ENCODE measurements at regions not wholly inside any gene's neighbourhood (a gene's known extent, or its start where the extent isn't known, plus 50 kb on each side); places are given as distances from the start of the nearest gene placed in this dataset.

DNA sequence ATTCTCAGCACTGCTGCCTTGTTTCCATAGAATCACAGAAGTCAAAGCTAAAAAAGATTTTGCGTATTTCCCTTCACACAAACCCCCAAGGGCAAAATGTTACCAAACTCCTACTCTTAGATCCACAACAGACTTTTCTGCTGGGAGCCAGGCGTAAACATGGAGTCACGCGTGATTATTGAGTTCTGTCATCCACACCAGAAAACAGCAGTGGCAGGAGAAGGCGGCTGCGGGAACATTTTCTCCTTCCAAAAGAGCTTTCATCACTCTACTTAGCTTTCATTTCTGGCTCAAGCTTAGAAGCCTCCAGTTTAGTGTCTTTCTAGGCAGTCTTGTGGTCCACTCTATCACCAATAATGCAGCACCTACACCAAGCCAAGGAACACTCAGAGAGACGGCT is 712.9 kb upstream of the NRP1 start:
- TF ChIP-seq SPI1 (IDR thresholded peaks at IDR 0.05; ENCODE audit: borderline replicate concordance, low read depth) (no peak), GABPA (IDR thresholded peaks at IDR 0.05; ENCODE audit: low read depth) (no peak), POLR2AphosphoS5 (IDR thresholded peaks at IDR 0.05; ENCODE audit: low read depth) (no peak)
- TF ChIP-seq, protein P1, sequence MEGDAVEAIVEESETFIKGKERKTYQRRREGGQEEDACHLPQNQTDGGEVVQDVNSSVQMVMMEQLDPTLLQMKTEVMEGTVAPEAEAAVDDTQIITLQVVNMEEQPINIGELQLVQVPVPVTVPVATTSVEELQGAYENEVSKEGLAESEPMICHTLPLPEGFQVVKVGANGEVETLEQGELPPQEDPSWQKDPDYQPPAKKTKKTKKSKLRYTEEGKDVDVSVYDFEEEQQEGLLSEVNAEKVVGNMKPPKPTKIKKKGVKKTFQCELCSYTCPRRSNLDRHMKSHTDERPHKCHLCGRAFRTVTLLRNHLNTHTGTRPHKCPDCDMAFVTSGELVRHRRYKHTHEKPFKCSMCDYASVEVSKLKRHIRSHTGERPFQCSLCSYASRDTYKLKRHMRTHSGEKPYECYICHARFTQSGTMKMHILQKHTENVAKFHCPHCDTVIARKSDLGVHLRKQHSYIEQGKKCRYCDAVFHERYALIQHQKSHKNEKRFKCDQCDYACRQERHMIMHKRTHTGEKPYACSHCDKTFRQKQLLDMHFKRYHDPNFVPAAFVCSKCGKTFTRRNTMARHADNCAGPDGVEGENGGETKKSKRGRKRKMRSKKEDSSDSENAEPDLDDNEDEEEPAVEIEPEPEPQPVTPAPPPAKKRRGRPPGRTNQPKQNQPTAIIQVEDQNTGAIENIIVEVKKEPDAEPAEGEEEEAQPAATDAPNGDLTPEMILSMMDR (IDR thresholded peaks at IDR 0.05; ENCODE audit: insufficient read depth, low read length): no peak
- TF ChIP-seq, protein P2, sequence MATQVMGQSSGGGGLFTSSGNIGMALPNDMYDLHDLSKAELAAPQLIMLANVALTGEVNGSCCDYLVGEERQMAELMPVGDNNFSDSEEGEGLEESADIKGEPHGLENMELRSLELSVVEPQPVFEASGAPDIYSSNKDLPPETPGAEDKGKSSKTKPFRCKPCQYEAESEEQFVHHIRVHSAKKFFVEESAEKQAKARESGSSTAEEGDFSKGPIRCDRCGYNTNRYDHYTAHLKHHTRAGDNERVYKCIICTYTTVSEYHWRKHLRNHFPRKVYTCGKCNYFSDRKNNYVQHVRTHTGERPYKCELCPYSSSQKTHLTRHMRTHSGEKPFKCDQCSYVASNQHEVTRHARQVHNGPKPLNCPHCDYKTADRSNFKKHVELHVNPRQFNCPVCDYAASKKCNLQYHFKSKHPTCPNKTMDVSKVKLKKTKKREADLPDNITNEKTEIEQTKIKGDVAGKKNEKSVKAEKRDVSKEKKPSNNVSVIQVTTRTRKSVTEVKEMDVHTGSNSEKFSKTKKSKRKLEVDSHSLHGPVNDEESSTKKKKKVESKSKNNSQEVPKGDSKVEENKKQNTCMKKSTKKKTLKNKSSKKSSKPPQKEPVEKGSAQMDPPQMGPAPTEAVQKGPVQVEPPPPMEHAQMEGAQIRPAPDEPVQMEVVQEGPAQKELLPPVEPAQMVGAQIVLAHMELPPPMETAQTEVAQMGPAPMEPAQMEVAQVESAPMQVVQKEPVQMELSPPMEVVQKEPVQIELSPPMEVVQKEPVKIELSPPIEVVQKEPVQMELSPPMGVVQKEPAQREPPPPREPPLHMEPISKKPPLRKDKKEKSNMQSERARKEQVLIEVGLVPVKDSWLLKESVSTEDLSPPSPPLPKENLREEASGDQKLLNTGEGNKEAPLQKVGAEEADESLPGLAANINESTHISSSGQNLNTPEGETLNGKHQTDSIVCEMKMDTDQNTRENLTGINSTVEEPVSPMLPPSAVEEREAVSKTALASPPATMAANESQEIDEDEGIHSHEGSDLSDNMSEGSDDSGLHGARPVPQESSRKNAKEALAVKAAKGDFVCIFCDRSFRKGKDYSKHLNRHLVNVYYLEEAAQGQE (IDR thresholded peaks at IDR 0.05; ENCODE audit: insufficient replicate concordance, low read depth): no peak
- H3K4me3 ChIP-seq (replicated peaks; ENCODE audit: insufficient read depth, low read length): no peak overlapping the region
- no peak overlapping the region for H3K27ac ChIP-seq (replicated peaks)
- DNase-seq (ENCODE audit: low read depth in 1 of 2, low spot score in 1 of 2): no peak
- no peaks in the 10 kb centered on the region for H3K27me3 ChIP-seq (ENCODE audit: insufficient read depth, poor library complexity, severe bottlenecking)

DNA sequence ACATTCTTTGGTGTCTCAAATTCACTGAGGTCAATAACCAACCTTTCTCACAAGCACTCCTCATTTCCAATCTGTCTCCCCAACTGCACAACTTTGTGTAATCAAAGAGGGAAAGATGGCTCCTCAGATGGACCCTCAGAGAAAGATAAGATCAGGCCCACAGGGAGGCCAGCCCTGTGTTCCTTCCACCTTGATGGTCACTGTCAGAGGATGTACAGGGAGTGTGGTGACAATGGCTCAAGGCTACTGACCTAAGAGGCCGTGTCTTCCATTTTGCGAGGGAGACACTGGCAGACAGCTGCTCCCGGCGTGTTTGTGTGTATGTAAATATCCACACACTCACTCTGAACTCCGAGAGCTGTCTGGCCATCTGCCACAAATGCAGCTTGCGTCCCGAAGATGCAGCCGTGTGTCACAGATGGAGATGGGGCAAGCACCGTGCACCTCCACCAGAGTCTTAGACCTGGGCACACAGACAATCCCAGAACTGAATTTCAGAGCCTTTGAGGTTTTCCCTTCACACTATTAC is 712.1 kb upstream of the NRP1 start:
- no peak for DNase-seq (ENCODE audit: low read depth in 1 of 2, low spot score in 1 of 2)
- H3K27ac ChIP-seq (replicated peaks): no peak overlapping the region
- H3K27me3 ChIP-seq (ENCODE audit: insufficient read depth, poor library complexity, severe bottlenecking): no peaks in the 10 kb centered on the region
- TF ChIP-seq, protein P1 (IDR thresholded peaks at IDR 0.05; ENCODE audit: insufficient read depth, low read length): no peak
- no peak for TF ChIP-seq POLR2AphosphoS5 (IDR thresholded peaks at IDR 0.05; ENCODE audit: low read depth)
- TF ChIP-seq SPI1 (IDR thresholded peaks at IDR 0.05; ENCODE audit: borderline replicate concordance, low read depth): no peak
- TF ChIP-seq, protein P2 (IDR thresholded peaks at IDR 0.05; ENCODE audit: insufficient replicate concordance, low read depth): no peak
- H3K4me3 ChIP-seq (replicated peaks; ENCODE audit: insufficient read depth, low read length): no peak overlapping the region

DNA sequence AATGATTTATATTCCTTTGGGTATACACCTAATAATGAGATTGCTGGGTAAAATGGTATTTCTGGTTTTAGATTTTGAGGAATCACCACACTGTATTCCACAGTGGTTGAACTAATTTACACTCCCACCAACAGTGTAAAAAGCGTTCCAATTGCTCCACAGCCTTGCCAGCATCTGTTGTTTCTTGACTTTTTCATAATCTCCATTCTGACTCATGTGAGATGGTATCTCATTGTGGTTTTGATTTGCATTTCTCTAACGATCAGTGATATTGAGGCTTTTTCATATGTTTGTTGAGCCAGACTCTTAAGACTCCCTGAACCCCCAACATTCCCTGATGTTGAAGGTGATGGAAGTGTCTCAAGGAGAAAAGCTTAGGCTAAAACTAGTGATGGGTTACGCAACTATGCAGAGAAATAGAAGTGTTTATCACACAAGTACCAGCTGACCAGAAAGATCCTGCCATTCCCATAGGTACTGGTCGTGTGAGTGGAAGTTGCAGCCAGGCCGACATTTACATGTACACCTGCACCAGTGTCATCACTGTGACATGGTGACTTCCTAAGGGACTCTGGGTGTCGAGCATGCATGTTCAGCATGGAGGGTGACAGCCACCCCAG is 711.2 kb upstream of the NRP1 start:
- DNase-seq (ENCODE audit: low read depth in 1 of 2, low spot score in 1 of 2): no peak
- H3K27ac ChIP-seq (replicated peaks): no peak overlapping the region
- TF ChIP-seq GABPA (IDR thresholded peaks at IDR 0.05; ENCODE audit: low read depth): no peak
- TF ChIP-seq, protein P1 (IDR thresholded peaks at IDR 0.05; ENCODE audit: insufficient read depth, low read length): no peak
- no peak for TF ChIP-seq POLR2AphosphoS5 (IDR thresholded peaks at IDR 0.05; ENCODE audit: low read depth)
- no peak overlapping the region for H3K4me3 ChIP-seq (replicated peaks; ENCODE audit: insufficient read depth, low read length)
- H3K27me3 ChIP-seq (ENCODE audit: insufficient read depth, poor library complexity, severe bottlenecking): no peaks in the 10 kb centered on the region

DNA sequence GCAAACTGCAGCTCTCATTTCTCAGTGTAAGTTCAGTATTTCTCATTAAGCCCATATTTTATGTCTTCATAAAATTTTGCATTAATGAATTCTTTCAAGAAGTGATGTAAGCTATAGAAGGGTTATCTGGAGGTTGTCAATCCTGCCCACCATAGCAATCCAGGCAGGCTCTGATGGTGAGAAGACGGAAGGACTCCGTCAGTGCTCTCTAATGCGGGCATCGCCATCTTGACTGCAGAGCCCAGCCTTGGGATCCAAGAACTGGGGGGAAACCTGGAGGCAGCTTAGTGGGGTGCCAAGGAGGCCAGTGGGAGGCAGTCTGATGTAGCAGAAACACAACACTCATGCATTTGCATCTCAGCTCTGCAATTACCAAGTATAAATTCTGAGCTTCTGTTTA is 707.4 kb upstream of the NRP1 start:
- TF ChIP-seq, protein P1 (IDR thresholded peaks at IDR 0.05; ENCODE audit: insufficient read depth, low read length): no peak
- no peak for TF ChIP-seq POLR2AphosphoS5 (IDR thresholded peaks at IDR 0.05; ENCODE audit: low read depth)
- no peak for TF ChIP-seq SPI1 (IDR thresholded peaks at IDR 0.05; ENCODE audit: borderline replicate concordance, low read depth)
- TF ChIP-seq, protein P2 (IDR thresholded peaks at IDR 0.05; ENCODE audit: insufficient replicate concordance, low read depth): no peak
- TF ChIP-seq GABPA (IDR thresholded peaks at IDR 0.05; ENCODE audit: low read depth): no peak
- H3K27me3 ChIP-seq (ENCODE audit: insufficient read depth, poor library complexity, severe bottlenecking): no peaks in the 10 kb centered on the region
- H3K27ac ChIP-seq (replicated peaks): no peak overlapping the region
- DNase-seq (ENCODE audit: low read depth in 1 of 2, low spot score in 1 of 2): no peak
- H3K4me3 ChIP-seq (replicated peaks; ENCODE audit: insufficient read depth, low read length): no peak overlapping the region

All from HL-60 (cell line).